ENCODE measurements at regions not wholly inside any gene's neighbourhood (a gene's known extent, or its start where the extent isn't known, plus 50 kb on each side); places are given as distances from the start of the nearest gene placed in this dataset.
"Not testable (repeated sequence)": the region's sequence is repeated elsewhere in the genome, so short reads cannot be mapped to it uniquely, and the experiment has no call there.

- no peak for DNase-seq (ENCODE audit: low read depth in 1 of 2, low spot score in 1 of 2)
Measured at GRCh38 chrX:76996641-76997040, 450.5 kb upstream of the FGF16 start.

- DNase-seq (ENCODE audit: low read depth in 1 of 2, low spot score in 1 of 2): no peak
Measured at GRCh38 chrX:77003530-77003929, 443.7 kb upstream of the FGF16 start.

- DNase-seq (ENCODE audit: low read depth in 1 of 2, low spot score in 1 of 2): peak in 1 of 2 donors; percentile 42
Measured at GRCh38 chrX:77003956-77004355, 443.2 kb upstream of the FGF16 start.

GRCh38 chrX:77009691-77010090 lies 437.5 kb upstream of the FGF16 start:
- no peak for DNase-seq (ENCODE audit: low read depth in 1 of 2, low spot score in 1 of 2)

- DNase-seq (ENCODE audit: low read depth in 1 of 2, low spot score in 1 of 2): no peak
Measured at GRCh38 chrX:77014377-77015372, 432.5 kb upstream of the FGF16 start.

GRCh38 chrX:77017093-77017492 lies 430.1 kb upstream of the FGF16 start:
- DNase-seq (ENCODE audit: low read depth in 1 of 2, low spot score in 1 of 2): no peak

- not testable (repeated sequence) for DNase-seq (ENCODE audit: low read depth in 1 of 2, low spot score in 1 of 2)
Measured at GRCh38 chrX:77046180-77046810, 400.9 kb upstream of the FGF16 start.

- no peak for DNase-seq (ENCODE audit: low read depth in 1 of 2, low spot score in 1 of 2)
Measured at GRCh38 chrX:77060572-77060971, 386.6 kb upstream of the FGF16 start.

GRCh38 chrX:77061022-77061421 lies 386.2 kb upstream of the FGF16 start:
- no peak for DNase-seq (ENCODE audit: low read depth in 1 of 2, low spot score in 1 of 2)

- no peak for DNase-seq (ENCODE audit: low read depth in 1 of 2, low spot score in 1 of 2)
Measured at GRCh38 chrX:77061545-77061944, 385.6 kb upstream of the FGF16 start.

GRCh38 chrX:77065896-77066295 lies 381.3 kb upstream of the FGF16 start:
- no peak for DNase-seq (ENCODE audit: low read depth in 1 of 2, low spot score in 1 of 2)

- DNase-seq (ENCODE audit: low read depth in 1 of 2, low spot score in 1 of 2): no peak
Measured at GRCh38 chrX:77070202-77070918, 376.8 kb upstream of the FGF16 start.

- no peak for DNase-seq (ENCODE audit: low read depth in 1 of 2, low spot score in 1 of 2)
Measured at GRCh38 chrX:77076896-77077295, 370.3 kb upstream of the FGF16 start.

- not testable (repeated sequence) for DNase-seq (ENCODE audit: low read depth in 1 of 2, low spot score in 1 of 2)
Measured at GRCh38 chrX:77081237-77081636, 366.0 kb upstream of the FGF16 start.

GRCh38 chrX:77085372-77085771 lies 361.8 kb upstream of the FGF16 start:
- DNase-seq (ENCODE audit: low read depth in 1 of 2, low spot score in 1 of 2): no peak

GRCh38 chrX:77087529-77088169 lies 359.5 kb upstream of the FGF16 start:
- no peak for DNase-seq (ENCODE audit: low read depth in 1 of 2, low spot score in 1 of 2)

GRCh38 chrX:77088233-77088632 lies 359.0 kb upstream of the FGF16 start:
- no peak for DNase-seq (ENCODE audit: low read depth in 1 of 2, low spot score in 1 of 2)

GRCh38 chrX:77114501-77114900 lies 332.7 kb upstream of the FGF16 start:
- no peak for DNase-seq (ENCODE audit: low read depth in 1 of 2, low spot score in 1 of 2)

- DNase-seq (ENCODE audit: low read depth in 1 of 2, low spot score in 1 of 2): no peak
Measured at GRCh38 chrX:77118686-77119085, 328.5 kb upstream of the FGF16 start.

GRCh38 chrX:77119706-77120105 lies 327.5 kb upstream of the FGF16 start:
- no peak for DNase-seq (ENCODE audit: low read depth in 1 of 2, low spot score in 1 of 2)

GRCh38 chrX:77123917-77124316 lies 323.3 kb upstream of the FGF16 start:
- DNase-seq (ENCODE audit: low read depth in 1 of 2, low spot score in 1 of 2): not testable (repeated sequence)

Data from activated CD4-positive, alpha-beta T cell treated with anti-CD3 and anti-CD28 coated beads, Interleukin-2, amount 50 U/mL, for 24 hours (primary cell).